ENCODE measurements at regions not wholly inside any gene's neighbourhood (a gene's known extent, or its start where the extent isn't known, plus 50 kb on each side); places are given as distances from the start of the nearest gene placed in this dataset.
"Not testable (repeated sequence)": the region's sequence is repeated elsewhere in the genome, so short reads cannot be mapped to it uniquely, and the experiment has no call there.

DNA sequence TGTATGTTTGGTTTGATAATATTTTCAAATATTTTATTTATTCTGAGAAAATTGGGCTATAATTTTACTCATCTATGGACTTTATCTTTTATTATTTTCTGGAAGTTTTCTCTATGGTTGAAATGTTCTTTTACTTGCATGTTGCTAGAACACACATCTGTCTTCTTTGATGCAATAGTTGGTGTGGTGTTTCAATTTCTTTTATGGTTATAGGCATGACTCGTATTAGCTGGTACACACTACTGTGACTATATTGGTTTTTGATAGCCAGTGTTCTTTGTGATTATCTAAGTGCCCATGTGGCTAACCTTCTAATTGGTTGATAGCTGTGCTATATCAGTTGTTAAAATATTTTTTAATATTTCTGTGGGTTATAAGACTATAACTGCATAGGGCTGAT, 1343.3 kb upstream of the GJE1 start:
- TF ChIP-seq, protein P1, sequence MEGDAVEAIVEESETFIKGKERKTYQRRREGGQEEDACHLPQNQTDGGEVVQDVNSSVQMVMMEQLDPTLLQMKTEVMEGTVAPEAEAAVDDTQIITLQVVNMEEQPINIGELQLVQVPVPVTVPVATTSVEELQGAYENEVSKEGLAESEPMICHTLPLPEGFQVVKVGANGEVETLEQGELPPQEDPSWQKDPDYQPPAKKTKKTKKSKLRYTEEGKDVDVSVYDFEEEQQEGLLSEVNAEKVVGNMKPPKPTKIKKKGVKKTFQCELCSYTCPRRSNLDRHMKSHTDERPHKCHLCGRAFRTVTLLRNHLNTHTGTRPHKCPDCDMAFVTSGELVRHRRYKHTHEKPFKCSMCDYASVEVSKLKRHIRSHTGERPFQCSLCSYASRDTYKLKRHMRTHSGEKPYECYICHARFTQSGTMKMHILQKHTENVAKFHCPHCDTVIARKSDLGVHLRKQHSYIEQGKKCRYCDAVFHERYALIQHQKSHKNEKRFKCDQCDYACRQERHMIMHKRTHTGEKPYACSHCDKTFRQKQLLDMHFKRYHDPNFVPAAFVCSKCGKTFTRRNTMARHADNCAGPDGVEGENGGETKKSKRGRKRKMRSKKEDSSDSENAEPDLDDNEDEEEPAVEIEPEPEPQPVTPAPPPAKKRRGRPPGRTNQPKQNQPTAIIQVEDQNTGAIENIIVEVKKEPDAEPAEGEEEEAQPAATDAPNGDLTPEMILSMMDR (IDR thresholded peaks at IDR 0.05; ENCODE audit: insufficient read depth, low read length) = no peak
- no peak for DNase-seq (ENCODE audit: low read depth)

DNA sequence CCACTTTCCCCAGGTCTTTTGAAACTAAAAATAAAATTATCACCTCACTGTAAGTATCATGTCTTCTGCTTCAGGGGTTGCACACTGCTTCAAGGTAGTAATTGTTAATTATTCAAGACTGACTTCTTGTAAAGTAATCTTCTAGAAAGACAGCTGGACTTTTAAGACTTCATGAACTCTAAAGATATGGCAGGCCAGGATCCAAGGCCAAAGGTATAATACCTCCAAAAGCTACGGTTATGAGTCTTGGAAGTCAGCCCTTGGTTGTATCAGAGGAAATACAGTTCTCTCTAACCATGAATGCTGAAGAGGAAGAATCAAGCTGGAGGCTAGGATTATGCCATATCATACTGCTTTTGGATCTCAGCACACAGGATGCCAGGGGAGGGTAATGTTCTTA, 1346.8 kb upstream of the GJE1 start:
- no peak for DNase-seq (ENCODE audit: low read depth)
- TF ChIP-seq, protein P1 (IDR thresholded peaks at IDR 0.05; ENCODE audit: insufficient read depth, low read length) = no peak

More for the DNA sequence above, 1343.3 kb upstream of the GJE1 start:
- H3K4me3 ChIP-seq (ENCODE audit: low read depth, low read length) = no peak overlapping the region

GRCh38 chr6:140784573-140784972, 1348.2 kb upstream of the GJE1 start:
- TF ChIP-seq, protein P1 (IDR thresholded peaks at IDR 0.05; ENCODE audit: insufficient read depth, low read length) = no peak
- no peak overlapping the region for H3K4me3 ChIP-seq (ENCODE audit: low read depth, low read length)
- DNase-seq (ENCODE audit: low read depth) = peak; percentile 31

More for the DNA sequence above, 1346.8 kb upstream of the GJE1 start:
- no peak overlapping the region for H3K4me3 ChIP-seq (ENCODE audit: low read depth, low read length)

DNA sequence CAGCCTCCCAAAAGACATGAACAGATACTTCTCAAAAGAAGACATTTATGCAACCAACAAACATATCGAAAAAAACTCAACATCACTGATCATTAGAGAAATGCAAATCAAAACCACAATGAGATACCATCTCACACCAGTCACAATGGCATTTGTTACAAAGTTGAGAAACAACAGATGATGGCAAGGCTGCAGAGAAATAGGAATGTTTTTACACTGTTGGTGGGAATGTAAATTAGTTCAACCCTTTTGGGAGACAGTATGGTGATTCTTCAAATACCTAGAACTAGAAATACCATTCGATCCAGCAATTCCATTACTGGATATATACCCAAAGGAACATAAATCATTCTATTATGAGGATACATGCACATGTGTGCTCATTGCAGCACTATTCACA, 1349.2 kb upstream of the GJE1 start:
- DNase-seq (ENCODE audit: low read depth); H3K4me3 ChIP-seq (ENCODE audit: low read depth, low read length): not testable (repeated sequence)

DNA sequence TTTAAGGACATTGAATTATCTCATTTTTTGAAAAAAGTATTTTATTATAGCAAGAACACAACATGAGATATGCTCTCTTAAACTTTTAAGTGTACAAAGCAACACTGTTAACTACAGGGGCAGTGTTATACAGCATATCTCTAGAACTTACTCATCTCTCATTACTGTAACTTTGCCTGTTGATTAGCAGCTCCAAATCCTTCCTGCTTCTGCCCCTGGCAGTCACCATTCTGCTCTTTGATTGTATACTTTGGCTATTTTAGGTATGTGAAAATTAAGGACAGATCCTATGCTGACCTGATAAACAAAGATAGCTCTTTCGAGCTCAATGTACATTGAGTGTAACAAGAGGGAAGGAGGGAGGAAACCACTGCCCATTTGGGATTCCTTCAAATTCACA, 1349.8 kb upstream of the GJE1 start:
- H3K4me3 ChIP-seq (ENCODE audit: low read depth, low read length) = no peak overlapping the region
- TF ChIP-seq, protein P1 (IDR thresholded peaks at IDR 0.05; ENCODE audit: insufficient read depth, low read length) = no peak
- no peak for DNase-seq (ENCODE audit: low read depth)

DNA sequence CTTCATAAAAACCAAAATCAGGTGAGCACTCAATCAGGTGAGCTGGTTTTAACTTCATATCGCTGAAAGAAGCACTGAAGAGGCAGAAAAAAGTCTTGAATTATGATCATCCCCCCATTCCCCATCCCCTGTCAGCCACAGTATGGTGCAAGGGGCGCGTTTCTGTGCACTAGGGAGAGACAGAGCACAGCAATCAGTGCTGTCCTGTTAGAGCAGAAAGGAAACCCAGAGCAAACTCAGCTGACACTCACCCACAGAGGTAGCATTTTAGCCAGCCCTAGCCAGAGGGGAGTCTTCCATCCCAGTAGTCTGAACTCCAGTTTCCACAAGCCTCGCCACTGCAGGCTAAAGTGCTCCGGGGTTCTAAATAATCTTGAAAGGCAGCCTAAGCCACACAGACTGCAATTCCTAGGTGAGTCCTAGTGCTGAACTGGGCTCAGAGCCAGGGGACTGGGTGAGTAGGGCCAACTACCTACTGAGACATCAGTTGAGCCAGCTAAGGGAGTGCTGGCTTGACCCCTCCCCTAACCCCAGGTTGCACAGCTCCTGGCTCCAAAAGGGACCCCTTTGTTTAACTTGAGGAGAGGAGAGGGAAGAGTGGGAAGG, 1352.6 kb upstream of the GJE1 start:
- TF ChIP-seq, protein P1 (IDR thresholded peaks at IDR 0.05; ENCODE audit: insufficient read depth, low read length) = no peak
- no peak overlapping the region for H3K4me3 ChIP-seq (ENCODE audit: low read depth, low read length)
- DNase-seq (ENCODE audit: low read depth) = no peak

DNA sequence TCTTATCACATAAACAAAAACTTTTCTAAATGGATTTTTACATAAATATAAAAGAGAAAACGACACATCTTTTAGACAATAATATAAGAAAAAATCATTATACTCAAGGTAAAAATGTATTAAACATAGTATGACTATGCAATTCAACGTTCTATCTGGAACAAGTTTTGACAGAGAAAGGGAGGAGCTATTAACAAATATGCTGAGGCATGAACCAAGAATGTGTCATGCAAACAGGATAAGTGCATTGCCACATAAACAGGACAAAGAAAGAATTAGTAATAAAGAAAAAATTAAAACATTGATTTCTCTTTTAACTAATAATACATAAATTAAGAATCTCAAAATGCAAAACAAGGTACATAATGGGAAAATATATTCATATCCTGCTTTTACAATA, 1353.4 kb upstream of the GJE1 start:
- peak; percentile 47 for DNase-seq (ENCODE audit: low read depth)
- TF ChIP-seq, protein P1 (IDR thresholded peaks at IDR 0.05; ENCODE audit: insufficient read depth, low read length) = no peak
- no peak overlapping the region for H3K4me3 ChIP-seq (ENCODE audit: low read depth, low read length)
